GM21423 (cell line): ENCODE measurements at regions not wholly inside any gene's neighbourhood (a gene's known extent, or its start where the extent isn't known, plus 50 kb on each side); places are given as distances from the start of the nearest gene placed in this dataset.

Experiments used
- ATAC-seq: cut with Tn5 transposase; IDR thresholded peaks from one replicate; pipeline ENCODE4 v1.9.1; 2021; ENCODE audit warnings: mild to moderate bottlenecking, moderate library complexity; ENCODE audit not compliant: unreplicated experiment

- no peak for ATAC-seq
These were observed 86.1 kb upstream of the VAV3 start for GRCh38 chr1:108050911-108051629.

GRCh38 chr1:108050158-108050557, 85.2 kb upstream of the VAV3 start:
- ATAC-seq, result no peak

GRCh38 chr1:108049178-108049819, 84.3 kb upstream of the VAV3 start:
- ATAC-seq, result no peak

- ATAC-seq, result no peak
These were observed 83.6 kb upstream of the VAV3 start for GRCh38 chr1:108048301-108049177.

- no peak for ATAC-seq
These were observed 82.1 kb upstream of the VAV3 start for GRCh38 chr1:108047085-108047484.

- ATAC-seq, result no peak
These were observed 81.0 kb upstream of the VAV3 start for GRCh38 chr1:108046026-108046425.

GRCh38 chr1:108045460-108045859, 80.5 kb upstream of the VAV3 start:
- no peak for ATAC-seq

GRCh38 chr1:108044318-108044717, 79.3 kb upstream of the VAV3 start:
- no peak for ATAC-seq

- ATAC-seq, result no peak
These were observed 78.7 kb upstream of the VAV3 start for GRCh38 chr1:108043707-108044106.

- no peak for ATAC-seq
These were observed 77.6 kb upstream of the VAV3 start for GRCh38 chr1:108042610-108043009.

- no peak for ATAC-seq
These were observed 76.6 kb upstream of the VAV3 start for GRCh38 chr1:108041360-108042142.

- ATAC-seq, result no peak
These were observed 73.8 kb upstream of the VAV3 start for GRCh38 chr1:108038653-108039236.

- ATAC-seq, result no peak
These were observed 72.0 kb upstream of the VAV3 start for GRCh38 chr1:108036796-108037562.

- no peak for ATAC-seq
These were observed 69.4 kb upstream of the VAV3 start for GRCh38 chr1:108034396-108034795.

GRCh38 chr1:108033550-108033951, 68.6 kb upstream of the VAV3 start:
- ATAC-seq, result no peak

GRCh38 chr1:108028841-108029388, 63.9 kb upstream of the VAV3 start:
- ATAC-seq, result no peak

- no peak for ATAC-seq
These were observed 62.4 kb upstream of the VAV3 start for GRCh38 chr1:108027389-108027788.

GRCh38 chr1:108017698-108018097, 52.7 kb upstream of the VAV3 start:
- no peak for ATAC-seq

GRCh38 chr1:108016451-108016920, 51.5 kb upstream of the VAV3 start:
- no peak for ATAC-seq
